GM21576 (cell line): ENCODE measurements at regions not wholly inside any gene's neighbourhood (a gene's known extent, or its start where the extent isn't known, plus 50 kb on each side); places are given as distances from the start of the nearest gene placed in this dataset.

ENCODE experiments used
- ATAC-seq: cut with Tn5 transposase; IDR thresholded peaks from one replicate; pipeline ENCODE4 v1.9.1; 2021; ENCODE audit warnings: mild to moderate bottlenecking, moderate library complexity; ENCODE audit not compliant: unreplicated experiment

DNA sequence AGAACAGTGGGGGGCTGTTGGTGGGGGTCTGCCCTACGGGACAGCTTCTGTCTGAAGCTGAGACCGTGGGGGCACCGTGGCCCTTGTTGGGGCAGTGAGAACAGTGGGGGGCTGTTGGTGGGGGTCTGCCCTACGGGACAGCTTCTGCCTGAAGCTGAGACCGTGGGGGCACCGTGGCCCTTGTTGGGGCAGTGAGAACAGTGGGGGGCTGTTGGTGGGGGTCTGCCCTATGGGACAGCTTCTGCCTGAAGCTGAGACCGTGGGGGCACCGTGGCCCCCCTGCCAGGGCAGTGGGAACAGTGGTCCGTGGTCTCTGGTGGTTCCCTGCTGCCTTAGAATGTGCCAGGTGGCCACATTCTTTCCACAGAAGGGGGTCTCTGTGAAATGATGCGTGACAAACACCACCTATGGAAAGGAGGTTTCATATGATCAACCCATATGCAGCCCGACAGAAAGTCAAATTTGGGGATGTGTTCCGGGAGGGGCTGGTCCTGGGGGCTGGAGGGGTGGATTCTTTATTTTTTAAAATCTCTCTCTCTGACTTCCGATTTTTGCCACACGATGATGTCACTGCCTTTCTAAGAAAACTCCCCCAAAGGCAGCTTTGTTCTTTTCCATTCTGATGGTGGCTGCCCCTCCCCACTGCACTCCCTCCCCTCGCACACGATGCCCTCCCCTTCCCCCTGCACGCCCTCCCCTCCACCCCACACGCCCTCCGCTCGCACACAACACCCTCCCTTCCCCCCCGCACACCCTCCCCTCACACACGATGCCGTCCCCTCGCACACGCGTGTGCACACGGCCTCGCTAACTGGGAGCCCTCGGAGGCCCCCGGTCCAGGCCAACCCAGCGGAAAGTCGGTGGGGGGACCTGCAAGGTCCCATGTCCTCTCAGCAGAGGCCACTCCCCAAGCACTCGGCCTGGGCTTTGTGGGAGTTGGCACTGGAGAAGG, 1186.5 kb downstream of the BRD1 start:
- ATAC-seq, result no peak

- no peak for ATAC-seq
These were observed 1187.6 kb downstream of the BRD1 start for GRCh38 chr22:48639896-48640748.

GRCh38 chr22:48639021-48639795, 1188.5 kb downstream of the BRD1 start:
- ATAC-seq, result no peak

- ATAC-seq, result no peak
These were observed 1190.4 kb downstream of the BRD1 start for GRCh38 chr22:48637231-48637630.

- ATAC-seq, result no peak
These were observed 1190.9 kb downstream of the BRD1 start for GRCh38 chr22:48636746-48637145.

- ATAC-seq, result no peak
These were observed 1191.9 kb downstream of the BRD1 start for GRCh38 chr22:48635816-48636215.

DNA sequence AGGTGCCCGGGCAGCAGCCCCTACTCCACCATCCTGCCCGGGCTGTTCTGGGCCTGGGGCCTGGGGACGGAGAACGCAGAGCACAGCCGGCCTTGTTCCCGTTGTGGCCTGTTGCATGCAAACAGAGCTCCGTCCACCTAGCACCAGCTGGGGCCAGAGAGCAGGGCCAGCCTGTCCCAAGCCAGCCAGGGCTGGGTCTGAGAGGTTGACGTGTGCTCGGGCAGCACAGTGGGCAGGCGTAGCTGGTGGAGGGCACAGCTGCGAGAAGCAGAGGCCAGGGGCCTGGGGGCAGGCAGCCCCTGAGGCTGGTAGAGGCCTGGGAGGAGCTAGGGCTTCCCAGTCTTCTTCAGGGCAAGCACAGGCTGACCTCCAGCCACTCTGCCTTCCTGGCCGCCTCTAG, 1192.6 kb downstream of the BRD1 start:
- no peak for ATAC-seq

DNA sequence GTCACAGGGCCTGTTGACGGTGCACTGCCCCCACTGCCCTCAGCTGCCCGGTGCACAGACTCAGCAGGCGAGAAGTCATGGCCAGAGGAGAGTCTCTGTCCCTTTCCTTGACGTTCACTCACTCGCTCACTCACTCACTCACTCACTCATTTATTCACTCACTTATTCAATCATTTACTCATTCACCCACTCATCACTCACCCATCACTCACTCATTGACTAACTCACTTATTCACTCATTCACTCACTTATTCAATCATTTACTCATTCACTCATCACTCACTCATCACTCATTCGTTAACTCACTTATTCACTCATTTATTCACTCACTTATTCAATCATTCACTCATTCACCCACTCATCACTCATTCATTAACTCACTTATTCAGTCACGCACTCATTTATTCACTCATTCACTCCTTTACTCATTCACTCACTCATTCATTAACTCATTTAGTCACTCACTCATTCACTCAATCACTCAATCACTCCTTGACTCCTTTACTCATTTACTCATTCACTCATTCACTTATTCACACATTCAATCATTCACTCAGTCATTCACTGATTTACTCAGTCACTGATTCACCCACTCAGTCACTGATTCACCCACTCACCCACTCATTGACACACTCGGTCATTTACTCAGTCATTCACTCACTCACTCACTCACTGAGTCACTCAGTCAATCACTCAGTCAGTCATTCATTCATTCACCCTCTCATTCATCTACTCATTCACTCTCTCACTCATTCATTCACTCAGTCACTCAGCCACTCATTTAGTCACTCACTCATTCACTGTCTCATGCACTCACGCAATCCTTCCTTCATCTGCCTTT, 1193.5 kb downstream of the BRD1 start:
- no peak for ATAC-seq

GRCh38 chr22:48632646-48633246, 1194.9 kb downstream of the BRD1 start:
- ATAC-seq, result no peak

- no peak for ATAC-seq
These were observed 1196.3 kb downstream of the BRD1 start for GRCh38 chr22:48631288-48631863.

DNA sequence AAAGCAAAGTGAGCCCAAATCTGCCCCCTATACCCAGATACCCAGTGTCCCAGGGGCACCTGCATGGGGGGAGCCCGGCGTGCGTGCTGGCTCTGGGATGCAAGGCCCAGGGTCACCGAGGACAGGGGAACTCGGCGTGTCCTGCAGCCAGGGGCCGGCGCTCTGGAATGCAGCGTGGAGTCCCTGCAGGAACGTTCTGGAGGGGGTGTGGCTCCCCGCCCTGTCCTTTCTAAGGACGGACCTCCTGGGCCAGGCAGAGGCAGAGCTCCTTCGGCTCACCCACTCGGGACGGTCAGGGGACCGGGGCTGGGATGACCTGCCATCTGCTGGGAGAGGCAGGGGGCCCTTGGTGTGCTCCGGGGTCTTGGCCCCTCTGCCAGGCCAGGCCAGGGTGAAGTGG, 1196.8 kb downstream of the BRD1 start:
- no peak for ATAC-seq

DNA sequence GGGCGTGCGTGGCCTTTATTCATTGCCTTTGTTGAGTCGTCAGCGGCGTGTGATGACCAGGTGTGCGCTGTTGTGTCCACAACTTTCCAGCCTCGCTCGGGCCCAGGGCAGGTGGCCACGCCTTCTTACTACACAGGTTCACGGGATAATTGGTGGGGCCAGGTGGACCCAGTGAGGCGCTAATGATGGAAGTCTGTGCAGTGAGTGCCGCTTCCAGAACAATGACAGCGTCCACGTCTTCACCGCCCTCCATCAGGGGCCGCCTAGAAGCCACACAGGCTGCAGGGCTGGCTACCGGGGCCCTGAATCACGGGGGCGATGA, 1197.3 kb downstream of the BRD1 start:
- no peak for ATAC-seq

- ATAC-seq, result no peak
These were observed 1197.8 kb downstream of the BRD1 start for GRCh38 chr22:48629631-48630432.

DNA sequence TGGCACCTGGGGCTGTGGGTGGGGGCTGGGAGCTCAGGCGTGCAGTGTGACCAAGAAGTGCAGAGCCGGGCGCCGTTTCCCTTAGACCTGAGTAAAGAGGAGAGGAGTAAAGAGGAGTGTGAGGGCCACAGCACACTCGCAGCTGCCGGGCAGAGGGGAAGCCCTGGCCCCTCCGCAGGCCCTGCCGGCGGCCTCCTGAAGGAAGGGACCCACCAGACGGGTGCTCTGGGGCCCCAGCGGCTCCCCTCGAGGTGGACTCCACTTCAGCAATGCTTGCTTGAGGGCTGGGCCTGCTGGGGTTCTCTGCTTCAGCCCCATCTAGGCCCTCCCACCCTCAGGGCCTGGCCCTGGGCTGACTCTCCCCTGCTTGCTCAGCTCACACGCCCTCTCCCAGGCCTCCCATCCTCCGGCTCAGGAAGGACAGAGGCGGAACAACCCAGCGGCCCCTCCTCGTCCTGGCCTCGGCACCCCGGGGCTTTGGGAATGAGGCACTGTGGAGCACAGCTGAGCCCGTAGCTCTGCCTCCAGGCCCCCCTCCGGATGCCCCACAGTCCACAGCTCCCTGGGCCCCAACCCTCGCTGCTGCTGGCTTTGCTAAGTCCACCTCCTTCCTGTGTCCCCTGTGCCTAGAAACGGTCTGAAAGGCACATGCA, 1198.7 kb downstream of the BRD1 start:
- no peak for ATAC-seq

- ATAC-seq, result no peak
These were observed 1199.7 kb downstream of the BRD1 start for GRCh38 chr22:48627966-48628365.

- no peak for ATAC-seq
These were observed 1200.5 kb downstream of the BRD1 start for GRCh38 chr22:48627203-48627602.

GRCh38 chr22:48624401-48624800, 1203.3 kb downstream of the BRD1 start:
- ATAC-seq, result no peak

GRCh38 chr22:48622891-48623545, 1204.7 kb downstream of the BRD1 start:
- no peak for ATAC-seq
